GM19463 (cell line): ENCODE measurements at regions not wholly inside any gene's neighbourhood (a gene's known extent, or its start where the extent isn't known, plus 50 kb on each side); places are given as distances from the start of the nearest gene placed in this dataset.

Experiments used
- ATAC-seq: cut with Tn5 transposase; IDR thresholded peaks from one replicate; pipeline ENCODE4 v1.9.1; 2021; ENCODE audit warnings: mild to moderate bottlenecking, moderate library complexity; ENCODE audit not compliant: unreplicated experiment

- ATAC-seq: no peak
Observed at GRCh38 chr3:87175732-87176131, 51.4 kb upstream of the CHMP2B start.

GRCh38 chr3:87173776-87174175 is 53.3 kb upstream of the CHMP2B start:
- no peak for ATAC-seq

GRCh38 chr3:87173071-87173470 is 54.0 kb upstream of the CHMP2B start:
- ATAC-seq: no peak

- ATAC-seq: peak; percentile 92
Observed at GRCh38 chr3:87167628-87168456, 59.3 kb upstream of the CHMP2B start.

GRCh38 chr3:87164245-87164644 is 62.9 kb upstream of the CHMP2B start:
- ATAC-seq: no peak

- ATAC-seq: no peak
Observed at GRCh38 chr3:87161851-87162250, 65.3 kb upstream of the CHMP2B start.

GRCh38 chr3:87161417-87161816 is 65.7 kb upstream of the CHMP2B start:
- ATAC-seq: no peak

- no peak for ATAC-seq
Observed at GRCh38 chr3:87161013-87161412, 66.1 kb upstream of the CHMP2B start.

GRCh38 chr3:87158823-87159222 is 68.3 kb upstream of the CHMP2B start:
- no peak for ATAC-seq

GRCh38 chr3:87148020-87148419 is 79.1 kb upstream of the CHMP2B start:
- ATAC-seq: no peak

GRCh38 chr3:87147562-87147961 is 79.5 kb upstream of the CHMP2B start:
- no peak for ATAC-seq

GRCh38 chr3:87145553-87145952 is 81.6 kb upstream of the CHMP2B start:
- peak; percentile 91 for ATAC-seq

GRCh38 chr3:87136066-87136596 is 91.0 kb upstream of the CHMP2B start:
- ATAC-seq: no peak

- no peak for ATAC-seq
Observed at GRCh38 chr3:87135412-87135811, 91.7 kb upstream of the CHMP2B start.

GRCh38 chr3:87132801-87133200 is 94.3 kb upstream of the CHMP2B start:
- no peak for ATAC-seq

- ATAC-seq: no peak
Observed at GRCh38 chr3:87128006-87128405, 99.1 kb upstream of the CHMP2B start.

- no peak for ATAC-seq
Observed at GRCh38 chr3:87127281-87127680, 99.8 kb upstream of the CHMP2B start.

GRCh38 chr3:87126321-87126720 is 100.8 kb upstream of the CHMP2B start:
- ATAC-seq: no peak

- ATAC-seq: no peak
Observed at GRCh38 chr3:87125116-87125515, 102.0 kb upstream of the CHMP2B start.

GRCh38 chr3:87122766-87123165 is 104.3 kb upstream of the CHMP2B start:
- ATAC-seq: no peak

- ATAC-seq: no peak
Observed at GRCh38 chr3:87121856-87122255, 105.3 kb upstream of the CHMP2B start.

GRCh38 chr3:87120881-87121280 is 106.2 kb upstream of the CHMP2B start:
- ATAC-seq: no peak

- no peak for ATAC-seq
Observed at GRCh38 chr3:87120236-87120635, 106.9 kb upstream of the CHMP2B start.
